VCaP (cell line): ENCODE measurements at regions not wholly inside any gene's neighbourhood (a gene's known extent, or its start where the extent isn't known, plus 50 kb on each side); places are given as distances from the start of the nearest gene placed in this dataset.

ENCODE experiments used
- H3K27ac ChIP-seq: fragments of 450-650 bp; 2 replicates; pipeline ENCODE4 v1.5.1; 2017
- CTCF ChIP-seq: fragments of 450-650 bp; conservative IDR thresholded peaks from 2 replicates; pipeline ENCODE4 v1.5.1; 2017; ENCODE audit warnings: mild to moderate bottlenecking, moderate library complexity

GRCh38 chr1:172827301-172827700 lies 168.4 kb downstream of the FASLG start:
- no peak for TF ChIP-seq CTCF
- H3K27ac ChIP-seq = no peak overlapping the region

- no peak for TF ChIP-seq CTCF
- no peak overlapping the region for H3K27ac ChIP-seq
These were observed 168.9 kb downstream of the FASLG start for GRCh38 chr1:172827841-172828240.

- no peak overlapping the region for H3K27ac ChIP-seq
- no peak for TF ChIP-seq CTCF
These were observed 173.3 kb downstream of the FASLG start for GRCh38 chr1:172832006-172832725.

- no peak for TF ChIP-seq CTCF
- H3K27ac ChIP-seq = no peak overlapping the region
These were observed 175.1 kb downstream of the FASLG start for GRCh38 chr1:172833954-172834353.

GRCh38 chr1:172834609-172835008 lies 175.7 kb downstream of the FASLG start:
- TF ChIP-seq CTCF = no peak
- no peak overlapping the region for H3K27ac ChIP-seq

GRCh38 chr1:172835834-172836233 lies 176.9 kb downstream of the FASLG start:
- no peak for TF ChIP-seq CTCF
- no peak overlapping the region for H3K27ac ChIP-seq

- no peak overlapping the region for H3K27ac ChIP-seq
- TF ChIP-seq CTCF = no peak
These were observed 179.1 kb downstream of the FASLG start for GRCh38 chr1:172837816-172838679.
